ENCODE measurements at regions not wholly inside any gene's neighbourhood (a gene's known extent, or its start where the extent isn't known, plus 50 kb on each side); places are given as distances from the start of the nearest gene placed in this dataset.

GRCh38 chr13:85631801-85632200 is 167.4 kb downstream of the SLITRK6 start:
- CTCF ChIA-PET = no interaction called here
- no peak for DNase-seq (ENCODE audit: extremely low spot score)
- no peak for TF ChIP-seq CTCF (IDR thresholded peaks at IDR 0.05; ENCODE audit: control extremely low read depth, extremely low read depth, low read depth, missing control alignments)
- POLR2A ChIA-PET = no interaction called here

GRCh38 chr13:85626603-85627002 is 172.6 kb downstream of the SLITRK6 start:
- ChIA-PET POLR2A (no interaction called here), CTCF (no interaction called here)
- no peak for TF ChIP-seq CTCF (IDR thresholded peaks at IDR 0.05; ENCODE audit: control extremely low read depth, extremely low read depth, low read depth, missing control alignments)
- DNase-seq (ENCODE audit: extremely low spot score) = no peak

GRCh38 chr13:85619321-85619720 is 179.9 kb downstream of the SLITRK6 start:
- ChIA-PET POLR2A (no interaction called here), CTCF (interaction anchor here (0.6 kb wide), 1 partner anchor 133 kb away, joined by 3 read pairs; no protein-coding TSS in a partner anchor)
- no peak for TF ChIP-seq CTCF (IDR thresholded peaks at IDR 0.05; ENCODE audit: control extremely low read depth, extremely low read depth, low read depth, missing control alignments)
- DNase-seq (ENCODE audit: extremely low spot score) = no peak

GRCh38 chr13:85618521-85618920 is 180.7 kb downstream of the SLITRK6 start:
- no peak for DNase-seq (ENCODE audit: extremely low spot score)
- CTCF ChIA-PET = no interaction called here
- TF ChIP-seq CTCF (IDR thresholded peaks at IDR 0.05; ENCODE audit: control extremely low read depth, extremely low read depth, low read depth, missing control alignments) = no peak
- POLR2A ChIA-PET = no interaction called here

- POLR2A ChIA-PET = no interaction called here
- TF ChIP-seq CTCF (IDR thresholded peaks at IDR 0.05; ENCODE audit: control extremely low read depth, extremely low read depth, low read depth, missing control alignments) = no peak
These were observed 182.9 kb downstream of the SLITRK6 start for GRCh38 chr13:85616275-85616674.

GRCh38 chr13:85615031-85615430 is 184.2 kb downstream of the SLITRK6 start:
- CTCF ChIA-PET = no interaction called here

More at GRCh38 chr13:85616275-85616674, 182.9 kb downstream of the SLITRK6 start:
- CTCF ChIA-PET = no interaction called here
- DNase-seq (ENCODE audit: extremely low spot score) = no peak

More at GRCh38 chr13:85615031-85615430, 184.2 kb downstream of the SLITRK6 start:
- POLR2A ChIA-PET = no interaction called here
- no peak for TF ChIP-seq CTCF (IDR thresholded peaks at IDR 0.05; ENCODE audit: control extremely low read depth, extremely low read depth, low read depth, missing control alignments)
- no peak for DNase-seq (ENCODE audit: extremely low spot score)

Measured in GM10248 (cell line).